GM12878 (cell line): ENCODE measurements at regions not wholly inside any gene's neighbourhood (a gene's known extent, or its start where the extent isn't known, plus 50 kb on each side); places are given as distances from the start of the nearest gene placed in this dataset.

Experiments
- ATAC-seq: fragments of 200-7000 bp; cut with Tn5 transposase; 3 replicates; pipeline ENCODE4 v1.9.1; 2020; ENCODE audit warnings: mild to moderate bottlenecking, moderate library complexity
- BruUV-seq: library from RNA; stranded (reverse); fragments of 400-500 nt; replicated peaks from 2 replicates; lab custom pipeline; 2021; lab: Mats Ljungman, UMichigan
- CTCF ChIA-PET: fragments of 300-600 bp; sonication (Branson Sonifier 250); formaldehyde crosslinking; extraction: SDS; loops from one replicate; lab custom pipeline; 2021; ENCODE audit warnings: inconsistent platforms; lab: Yijun Ruan, JAX
- POLR2A ChIA-PET: fragments of 350-600 bp; formaldehyde crosslinking; extraction: SDS; loops from one replicate; lab custom pipeline; 2021; ENCODE audit warnings: inconsistent platforms; lab: Charles Lee
- RAD21 ChIA-PET: fragments of 300-600 bp; sonication (Branson Sonifier 250); formaldehyde crosslinking; loops from one replicate; lab custom pipeline; 2023; ENCODE audit warnings: antibody characterized with exemption; ENCODE audit not compliant: unreplicated experiment; lab: Charles Lee
- SMC1A ChIA-PET: fragments of 300-600 bp; sonication (Branson Sonifier 250); formaldehyde crosslinking; loops from one replicate; lab custom pipeline; 2023; ENCODE audit not compliant: unreplicated experiment, uncharacterized antibody; lab: Charles Lee
- DNase-seq: peaks from one replicate; pipeline ENCODE4 v3.0.0-alpha.2; 2011; ENCODE audit warnings: low read depth, low spot score
- FAIRE-seq: peaks from 3 replicates; lab custom pipeline; 2011; peaks lifted over from hg19 to GRCh38; lab: Jason Lieb, UNC
- H2AFZ ChIP-seq: 2 replicates; pipeline ENCODE4 v1.6.0; 2011; ENCODE audit warnings: low read depth, low read length, control low read depth; ENCODE audit not compliant: control insufficient read depth
- H3K27ac ChIP-seq: 2 replicates; pipeline ENCODE4 v1.5.1; 2011; ENCODE audit warnings: control low read depth; ENCODE audit not compliant: control insufficient read depth, insufficient read depth
- H3K27me3 ChIP-seq, 2 experiments: replicated peaks in 1 of 2; 2 replicates each; pipeline versions ENCODE4 v1.6.0 to v1.6.1; 2011; ENCODE audit warnings: low read length in 1 of 2; ENCODE audit not compliant: control insufficient read depth in 2 of 2, insufficient read depth in 2 of 2
- H3K36me3 ChIP-seq, 2 experiments: 2 replicates each; pipeline ENCODE4 v1.5.1; 2011; ENCODE audit warnings: low read length in 1 of 2; ENCODE audit not compliant: control insufficient read depth in 2 of 2, insufficient read depth in 2 of 2
- H3K4me1 ChIP-seq: 2 replicates; pipeline ENCODE4 v1.6.1; 2011; ENCODE audit warnings: mild to moderate bottlenecking, low read length, moderate library complexity, mixed read lengths; ENCODE audit not compliant: control insufficient read depth, insufficient read depth
- H3K4me2 ChIP-seq: 2 replicates; pipeline ENCODE4 v1.6.0; 2011; ENCODE audit warnings: control low read depth; ENCODE audit not compliant: control insufficient read depth, insufficient read depth
- H3K4me3 ChIP-seq: fragments of 200-600 bp; sonication (generic); 2 replicates; pipeline ENCODE4 v1.5.1; 2016
- H3K79me2 ChIP-seq: 2 replicates; pipeline ENCODE4 v1.6.0; 2011; ENCODE audit warnings: low read length; ENCODE audit not compliant: control insufficient read depth, insufficient read depth
- H3K9ac ChIP-seq: 2 replicates; pipeline ENCODE4 v1.8.0; 2011; ENCODE audit warnings: low read length, control low read depth, mixed read lengths; ENCODE audit not compliant: control insufficient read depth, insufficient read depth
- H3K9me3 ChIP-seq: replicated peaks from 3 replicates; pipeline ENCODE4 v1.5.1; 2011; ENCODE audit warnings: mild to moderate bottlenecking, low read length; ENCODE audit not compliant: control insufficient read depth, insufficient read depth
- H4K20me1 ChIP-seq: 2 replicates; pipeline ENCODE4 v1.6.0; 2011; ENCODE audit not compliant: control insufficient read depth, insufficient read depth
- CHD2 ChIP-seq: IDR thresholded peaks from 2 replicates; pipeline ENCODE4 v1.6.1; 2011; ENCODE audit warnings: low read depth, low read length, improper control_type of control experiment, borderline replicate concordance
- DPF2 ChIP-seq: fragments of 450-650 bp; IDR thresholded peaks from 2 replicates; pipeline ENCODE4 v1.6.1; 2017; ENCODE audit warnings: mild to moderate bottlenecking
- FOS ChIP-seq: IDR thresholded peaks from 3 replicates; pipeline ENCODE4 v1.6.1; 2011; ENCODE audit warnings: borderline replicate concordance; ENCODE audit not compliant: insufficient read length; ENCODE audit errors: extremely low read depth
- HDAC6 ChIP-seq: fragments of 200-600 bp; sonication (generic); IDR thresholded peaks from one replicate; pipeline ENCODE4 v1.8.0; 2017; ENCODE audit warnings: antibody characterized with exemption; ENCODE audit not compliant: unreplicated experiment
- ZBTB11 ChIP-seq: fragments of 450-650 bp; formaldehyde crosslinking; IDR thresholded peaks from 2 replicates; pipeline ENCODE4 v1.5.0; 2022; ENCODE audit warnings: mild to moderate bottlenecking, missing genetic modification characterization
- WGBS: methylation state at CpG from one replicate; pipeline ENCODE4 v1.1.6; 2016; ENCODE audit warnings: low lambda C conversion rate; ENCODE audit not compliant: insufficient replicate concordance, insufficient coverage; ENCODE audit errors: missing lambda C conversion rate; 5-methylcytosine and 5-hydroxymethylcytosine counted together
- in situ Hi-C: fragments of 300-500 bp; cut with MboI; formaldehyde crosslinking; loops from 9 replicates; pipeline ENCODE4 v1.14.3; 2018; ENCODE audit warnings: mixed read lengths
- intact Hi-C: fragments of 100-400 bp; cut with micrococcal nuclease; formaldehyde crosslinking; loops from one replicate; pipeline ENCODE4 v1.14.2; 2022; ENCODE audit not compliant: unreplicated experiment
- TF ChIP-seq, protein P1 (sequence below): fragments of 450-650 bp; IDR thresholded peaks from 2 replicates; pipeline ENCODE4 v1.6.1; 2017; ENCODE audit warnings: mild to moderate bottlenecking
- TF ChIP-seq, protein P2 (sequence below): fragments of 450-650 bp; IDR thresholded peaks from 2 replicates; pipeline ENCODE4 v1.6.1; 2016; ENCODE audit warnings: mild to moderate bottlenecking
- TF ChIP-seq, protein P3 (sequence below), 3 experiments: IDR thresholded peaks in 2 of 3; conservative IDR thresholded peaks in 1 of 3; 2 replicates each; pipeline ENCODE4 v1.5.1; 2011; ENCODE audit warnings: low read depth in 3 of 3, low read length in 3 of 3, mild to moderate bottlenecking in 3 of 3, control low read depth in 2 of 3, moderate library complexity in 2 of 3, inconsistent platforms in 1 of 3, mixed read lengths in 1 of 3; ENCODE audit not compliant: control insufficient read depth in 2 of 3, insufficient read depth in 1 of 3; ENCODE audit errors: extremely low read depth in 1 of 3
- TF ChIP-seq, protein P4 (sequence below): IDR thresholded peaks from 2 replicates; pipeline ENCODE4 v1.6.1; 2012; ENCODE audit warnings: low read depth, low read length, improper control_type of control experiment
- TF ChIP-seq, protein P5 (sequence below): IDR thresholded peaks from 2 replicates; pipeline ENCODE4 v1.6.1; 2012; ENCODE audit warnings: low read depth, low read length, improper control_type of control experiment

GRCh38 chr4:53694666-53695065, 103.4 kb upstream of the LNX1 start (continued):
- TF ChIP-seq, protein P1, sequence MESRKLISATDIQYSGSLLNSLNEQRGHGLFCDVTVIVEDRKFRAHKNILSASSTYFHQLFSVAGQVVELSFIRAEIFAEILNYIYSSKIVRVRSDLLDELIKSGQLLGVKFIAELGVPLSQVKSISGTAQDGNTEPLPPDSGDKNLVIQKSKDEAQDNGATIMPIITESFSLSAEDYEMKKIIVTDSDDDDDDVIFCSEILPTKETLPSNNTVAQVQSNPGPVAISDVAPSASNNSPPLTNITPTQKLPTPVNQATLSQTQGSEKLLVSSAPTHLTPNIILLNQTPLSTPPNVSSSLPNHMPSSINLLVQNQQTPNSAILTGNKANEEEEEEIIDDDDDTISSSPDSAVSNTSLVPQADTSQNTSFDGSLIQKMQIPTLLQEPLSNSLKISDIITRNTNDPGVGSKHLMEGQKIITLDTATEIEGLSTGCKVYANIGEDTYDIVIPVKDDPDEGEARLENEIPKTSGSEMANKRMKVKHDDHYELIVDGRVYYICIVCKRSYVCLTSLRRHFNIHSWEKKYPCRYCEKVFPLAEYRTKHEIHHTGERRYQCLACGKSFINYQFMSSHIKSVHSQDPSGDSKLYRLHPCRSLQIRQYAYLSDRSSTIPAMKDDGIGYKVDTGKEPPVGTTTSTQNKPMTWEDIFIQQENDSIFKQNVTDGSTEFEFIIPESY: no peak

GRCh38 chr4:53693909-53694308, 102.6 kb upstream of the LNX1 start:
- BruUV-seq: no TSS peak
- intact Hi-C loops: no loop called here
- ChIA-PET RAD21 (interaction anchor here (0.8 to 5.3 kb wide), 8 partner anchors 9 to 278 kb away, joined by 3 to 31 read pairs (median 4); no protein-coding TSS in a partner anchor), CTCF (interaction anchor here (0.7 to 6.1 kb wide), 5 partner anchors 9 to 40 kb away, joined by 3 to 39 read pairs (median 4); no protein-coding TSS in a partner anchor), POLR2A (interaction anchor here (0.7 to 1.0 kb wide), 3 partner anchors 9 to 53 kb away, joined by 3 read pairs; no protein-coding TSS in a partner anchor), SMC1A (interaction anchor here (0.6 to 14.8 kb wide), 10 partner anchors 6 to 266 kb away, joined by 3 to 145 read pairs (median 3); no protein-coding TSS in a partner anchor)
- no peak for FAIRE-seq
- H3K9ac ChIP-seq: no peak overlapping the region
- no peak overlapping the region for H3K4me2 ChIP-seq
- ATAC-seq: no peak
- no peak overlapping the region for H3K4me3 ChIP-seq
- no peaks in the 10 kb centered on the region; the same call in 2 of the 3 replicates for H3K9me3 ChIP-seq
- peaks cover 7% of the 10 kb centered on the region for H3K4me1 ChIP-seq
- no peaks in the 10 kb centered on the region for H4K20me1 ChIP-seq
- no peak for DNase-seq
- WGBS: 72% methylated on average over 5 of the region's 5 CpGs
- H3K27me3 ChIP-seq: no peaks in the 10 kb centered on the region
- no peaks in the 10 kb centered on the region for H3K79me2 ChIP-seq
- no peaks in the 10 kb centered on the region for H3K36me3 ChIP-seq
- H3K27ac ChIP-seq: no peak overlapping the region
- H2AFZ ChIP-seq: no peak overlapping the region
- in situ Hi-C loops: no loop called here
- TF ChIP-seq, protein P2, sequence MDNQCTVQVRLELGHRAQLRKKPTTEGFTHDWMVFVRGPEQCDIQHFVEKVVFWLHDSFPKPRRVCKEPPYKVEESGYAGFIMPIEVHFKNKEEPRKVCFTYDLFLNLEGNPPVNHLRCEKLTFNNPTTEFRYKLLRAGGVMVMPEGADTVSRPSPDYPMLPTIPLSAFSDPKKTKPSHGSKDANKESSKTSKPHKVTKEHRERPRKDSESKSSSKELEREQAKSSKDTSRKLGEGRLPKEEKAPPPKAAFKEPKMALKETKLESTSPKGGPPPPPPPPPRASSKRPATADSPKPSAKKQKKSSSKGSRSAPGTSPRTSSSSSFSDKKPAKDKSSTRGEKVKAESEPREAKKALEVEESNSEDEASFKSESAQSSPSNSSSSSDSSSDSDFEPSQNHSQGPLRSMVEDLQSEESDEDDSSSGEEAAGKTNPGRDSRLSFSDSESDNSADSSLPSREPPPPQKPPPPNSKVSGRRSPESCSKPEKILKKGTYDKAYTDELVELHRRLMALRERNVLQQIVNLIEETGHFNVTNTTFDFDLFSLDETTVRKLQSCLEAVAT: no peak
- TF ChIP-seq, protein P3, sequence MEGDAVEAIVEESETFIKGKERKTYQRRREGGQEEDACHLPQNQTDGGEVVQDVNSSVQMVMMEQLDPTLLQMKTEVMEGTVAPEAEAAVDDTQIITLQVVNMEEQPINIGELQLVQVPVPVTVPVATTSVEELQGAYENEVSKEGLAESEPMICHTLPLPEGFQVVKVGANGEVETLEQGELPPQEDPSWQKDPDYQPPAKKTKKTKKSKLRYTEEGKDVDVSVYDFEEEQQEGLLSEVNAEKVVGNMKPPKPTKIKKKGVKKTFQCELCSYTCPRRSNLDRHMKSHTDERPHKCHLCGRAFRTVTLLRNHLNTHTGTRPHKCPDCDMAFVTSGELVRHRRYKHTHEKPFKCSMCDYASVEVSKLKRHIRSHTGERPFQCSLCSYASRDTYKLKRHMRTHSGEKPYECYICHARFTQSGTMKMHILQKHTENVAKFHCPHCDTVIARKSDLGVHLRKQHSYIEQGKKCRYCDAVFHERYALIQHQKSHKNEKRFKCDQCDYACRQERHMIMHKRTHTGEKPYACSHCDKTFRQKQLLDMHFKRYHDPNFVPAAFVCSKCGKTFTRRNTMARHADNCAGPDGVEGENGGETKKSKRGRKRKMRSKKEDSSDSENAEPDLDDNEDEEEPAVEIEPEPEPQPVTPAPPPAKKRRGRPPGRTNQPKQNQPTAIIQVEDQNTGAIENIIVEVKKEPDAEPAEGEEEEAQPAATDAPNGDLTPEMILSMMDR (IDR thresholded peaks at IDR 0.05 in 2 of 3, conservative IDR thresholded peaks at IDR 0.05 in 1 of 3; ENCODE audit: control insufficient read depth in 2 of 3, extremely low read depth in 1 of 3, insufficient read depth in 1 of 3, low read depth in 3 of 3, low read length in 3 of 3): no peak
- no peak for TF ChIP-seq HDAC6
- TF ChIP-seq FOS: no peak
- TF ChIP-seq, protein P4, sequence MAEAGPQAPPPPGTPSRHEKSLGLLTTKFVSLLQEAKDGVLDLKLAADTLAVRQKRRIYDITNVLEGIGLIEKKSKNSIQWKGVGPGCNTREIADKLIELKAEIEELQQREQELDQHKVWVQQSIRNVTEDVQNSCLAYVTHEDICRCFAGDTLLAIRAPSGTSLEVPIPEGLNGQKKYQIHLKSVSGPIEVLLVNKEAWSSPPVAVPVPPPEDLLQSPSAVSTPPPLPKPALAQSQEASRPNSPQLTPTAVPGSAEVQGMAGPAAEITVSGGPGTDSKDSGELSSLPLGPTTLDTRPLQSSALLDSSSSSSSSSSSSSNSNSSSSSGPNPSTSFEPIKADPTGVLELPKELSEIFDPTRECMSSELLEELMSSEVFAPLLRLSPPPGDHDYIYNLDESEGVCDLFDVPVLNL: no peak
- TF ChIP-seq, protein P5, sequence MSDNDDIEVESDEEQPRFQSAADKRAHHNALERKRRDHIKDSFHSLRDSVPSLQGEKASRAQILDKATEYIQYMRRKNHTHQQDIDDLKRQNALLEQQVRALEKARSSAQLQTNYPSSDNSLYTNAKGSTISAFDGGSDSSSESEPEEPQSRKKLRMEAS: no peak
- TF ChIP-seq DPF2: no peak
- TF ChIP-seq ZBTB11 (CRISPR knock-in tag): no peak
- no peak for TF ChIP-seq CHD2
